HepG2 (cell line): ENCODE measurements at regions not wholly inside any gene's neighbourhood (a gene's known extent, or its start where the extent isn't known, plus 50 kb on each side); places are given as distances from the start of the nearest gene placed in this dataset.
"Not testable (repeated sequence)": the region's sequence is repeated elsewhere in the genome, so short reads cannot be mapped to it uniquely, and the experiment has no call there.

Source experiments
- ATAC-seq: fragments of 200-7000 bp; cut with Tn5 transposase; 3 replicates; pipeline ENCODE4 v1.9.1; 2020; ENCODE audit warnings: mild to moderate bottlenecking, moderate library complexity
- BruUV-seq: library from RNA; stranded (reverse); fragments of 400-500 nt; replicated peaks from 2 replicates; lab custom pipeline; 2021; lab: Mats Ljungman, UMichigan
- CTCF ChIA-PET: fragments of 300-600 bp; formaldehyde crosslinking; extraction: SDS; loops from one replicate; lab custom pipeline; 2021; ENCODE audit warnings: low total read pairs, inconsistent platforms, low intra/inter-chr PET ratio; lab: Yijun Ruan, JAX
- POLR2A ChIA-PET: fragments of 350-600 bp; sonication (Branson Sonifier 250); formaldehyde crosslinking; loops from one replicate; lab custom pipeline; 2020; ENCODE audit warnings: antibody characterized with exemption, inconsistent platforms; lab: Yijun Ruan, JAX
- DNase-seq: peaks from one replicate; pipeline ENCODE4 v3.0.0-alpha.2; 2015; ENCODE audit warnings: low spot score
- FAIRE-seq: peaks from 3 replicates; lab custom pipeline; 2011; peaks lifted over from hg19 to GRCh38; lab: Jason Lieb, UNC
- H2AFZ ChIP-seq: one replicate; pipeline ENCODE4 v1.6.1; 2011; ENCODE audit warnings: low read length, inconsistent platforms
- H3K27ac ChIP-seq: fragments of 300-600 bp; 3 replicates; pipeline ENCODE4 v1.8.0; 2011; ENCODE audit warnings: mixed run types, mild to moderate bottlenecking, mixed read lengths, low read length, inconsistent platforms; ENCODE audit not compliant: insufficient read depth; ENCODE audit errors: extremely low read length
- H3K27me3 ChIP-seq, 2 experiments: fragments of 200-600 bp in 1 of 2; 2 replicates in 1 of 2; 3 replicates in 1 of 2; pipeline versions ENCODE4 v1.6.0 to v1.8.0; 2011; ENCODE audit warnings: low read length in 2 of 2, mild to moderate bottlenecking in 2 of 2, moderate library complexity in 2 of 2, inconsistent platforms in 1 of 2; ENCODE audit not compliant: insufficient read depth in 2 of 2, control insufficient read depth in 1 of 2
- H3K36me3 ChIP-seq, 2 experiments: fragments of 200-600 bp in 1 of 2; replicated peaks in 1 of 2; 2 replicates in 1 of 2; 3 replicates in 1 of 2; pipeline versions ENCODE4 v1.5.1 to v1.8.0; 2011; ENCODE audit warnings: low read length in 2 of 2, inconsistent platforms in 1 of 2; ENCODE audit not compliant: insufficient read depth in 2 of 2, control insufficient read depth in 1 of 2
- H3K4me1 ChIP-seq: 2 replicates; pipeline ENCODE4 v1.5.1; 2012; ENCODE audit warnings: low read length, inconsistent platforms; ENCODE audit not compliant: insufficient read depth
- H3K4me2 ChIP-seq: 2 replicates; pipeline ENCODE4 v1.6.0; 2011; ENCODE audit warnings: low read depth, low read length, inconsistent platforms
- H3K4me3 ChIP-seq, 3 experiments: fragments of 200-600 bp in 1 of 3; sonication (generic), shearing (Covaris generic) in 1 of 3; replicated peaks in 1 of 3; 2 replicates each; pipeline ENCODE4 v1.5.1; 2011 to 2016; ENCODE audit warnings: low read length in 3 of 3, inconsistent platforms in 2 of 3, low read depth in 2 of 3, mild to moderate bottlenecking in 2 of 3, control low read depth in 1 of 3, mixed read lengths in 1 of 3; ENCODE audit not compliant: insufficient read depth in 1 of 3
- H3K79me2 ChIP-seq: one replicate; pipeline ENCODE4 v1.6.1; 2011; ENCODE audit warnings: low read length, inconsistent platforms; ENCODE audit not compliant: insufficient read depth
- H3K9ac ChIP-seq: 2 replicates; pipeline ENCODE4 v1.6.0; 2011; ENCODE audit warnings: mild to moderate bottlenecking, low read depth, low read length, inconsistent platforms; ENCODE audit not compliant: insufficient read depth
- H3K9me3 ChIP-seq: 2 replicates; pipeline ENCODE4 v1.5.1; 2012; ENCODE audit warnings: mild to moderate bottlenecking, low read length
- H4K20me1 ChIP-seq: 2 replicates; pipeline ENCODE4 v1.6.0; 2011; ENCODE audit warnings: inconsistent platforms, mild to moderate bottlenecking, low read length, moderate library complexity; ENCODE audit not compliant: insufficient read depth
- AKAP8 ChIP-seq: sonication (generic); formaldehyde crosslinking; IDR thresholded peaks from 2 replicates; pipeline ENCODE4 v1.5.1; 2020; ENCODE audit warnings: mild to moderate bottlenecking, missing genetic modification reagents
- ATF5 ChIP-seq: sonication (generic); formaldehyde crosslinking; IDR thresholded peaks from 2 replicates; pipeline ENCODE4 v1.4.0; 2020; ENCODE audit warnings: mild to moderate bottlenecking, low read depth, missing genetic modification reagents
- BORCS8-MEF2B ChIP-seq: sonication (generic); formaldehyde crosslinking; IDR thresholded peaks from 2 replicates; pipeline ENCODE4 v1.8.0; 2022; ENCODE audit warnings: mild to moderate bottlenecking, missing genetic modification reagents
- DMTF1 ChIP-seq: sonication (generic); formaldehyde crosslinking; IDR thresholded peaks from 2 replicates; pipeline ENCODE4 v1.4.0; 2020; ENCODE audit warnings: mild to moderate bottlenecking, missing genetic modification reagents
- FOXO4 ChIP-seq: sonication (generic); formaldehyde crosslinking; conservative IDR thresholded peaks from 2 replicates; pipeline ENCODE4 v1.8.1; 2023; ENCODE audit warnings: missing genetic modification reagents
- HNF1A ChIP-seq, 2 experiments: sonication (generic) in 1 of 2; formaldehyde crosslinking in 1 of 2; IDR thresholded peaks; 2 replicates each; pipeline versions ENCODE4 v1.4.0 to v1.6.1; 2016 to 2020; ENCODE audit warnings: borderline replicate concordance in 1 of 2, low read depth in 1 of 2, mild to moderate bottlenecking in 1 of 2, missing genetic modification reagents in 1 of 2
- SNAPC2 ChIP-seq: sonication (generic); formaldehyde crosslinking; IDR thresholded peaks from 2 replicates; pipeline ENCODE4 v1.8.1; 2022; ENCODE audit warnings: mild to moderate bottlenecking, missing genetic modification reagents
- ZFX ChIP-seq: sonication (generic); formaldehyde crosslinking; IDR thresholded peaks from 2 replicates; pipeline ENCODE4 v1.4.0; 2020; ENCODE audit warnings: mild to moderate bottlenecking, low read depth, missing genetic modification reagents, moderate library complexity
- ZNF383 ChIP-seq: sonication (generic); formaldehyde crosslinking; IDR thresholded peaks from 2 replicates; pipeline ENCODE4 v1.4.0; 2020; ENCODE audit warnings: missing genetic modification reagents, mild to moderate bottlenecking, borderline replicate concordance
- ZNF580 ChIP-seq: IDR thresholded peaks from 2 replicates; pipeline ENCODE4 v1.6.1; 2016; ENCODE audit warnings: low read depth, borderline replicate concordance
- ZNF691 ChIP-seq: sonication (generic); formaldehyde crosslinking; IDR thresholded peaks from 2 replicates; pipeline ENCODE4 v1.4.0; 2020; ENCODE audit warnings: missing genetic modification reagents, low read depth, mild to moderate bottlenecking, borderline replicate concordance
- ZZZ3 ChIP-seq: sonication (generic); formaldehyde crosslinking; IDR thresholded peaks from 2 replicates; pipeline ENCODE4 v1.4.0; 2020; ENCODE audit warnings: missing genetic modification reagents, mild to moderate bottlenecking, borderline replicate concordance
- WGBS: methylation state at CpG from one replicate; pipeline ENCODE4 v1.1.6; 2017; ENCODE audit warnings: low lambda C conversion rate; 5-methylcytosine and 5-hydroxymethylcytosine counted together
- in situ Hi-C: cut with HindIII; loops from 2 replicates; pipeline ENCODE4 v1.10.0; 2017; ENCODE audit warnings: low pct_unique_long_range_greater_than_20kb; ENCODE audit not compliant: extremely low pct_ligation_motif_present
- intact Hi-C: fragments of 100-400 bp; cut with micrococcal nuclease; formaldehyde crosslinking; loops from one replicate; pipeline ENCODE4 v1.10.0; 2022; ENCODE audit not compliant: unreplicated experiment

- peak overlapping the region; percentile 53; the same call in 1 of the 2 replicates for H3K4me2 ChIP-seq
- H3K36me3 ChIP-seq; intact Hi-C loops; ATAC-seq; H3K79me2 ChIP-seq; H3K9me3 ChIP-seq; FAIRE-seq; in situ Hi-C loops; H4K20me1 ChIP-seq; H3K27me3 ChIP-seq; H3K4me3 ChIP-seq; CTCF ChIA-PET; DNase-seq; POLR2A ChIA-PET; BruUV-seq; TF ChIP-seq HNF1A (IDR thresholded peaks at IDR 0.05; ENCODE audit: low read depth): not testable (repeated sequence)
- peak overlapping the region; percentile 27; the same call in 1 of the 2 replicates for H3K9ac ChIP-seq
- H3K27ac ChIP-seq = peak overlapping the region; percentile 72
- peak overlapping the region; percentile 59 for H2AFZ ChIP-seq
- 97% methylated on average over 7 of the region's 7 CpGs for WGBS
- H3K4me1 ChIP-seq = peaks cover 47% of the 10 kb centered on the region
- TF ChIP-seq SNAPC2 (CRISPR knock-in tag) = 0 out of 2 replicates have a peak, but pooled peaks have one; percentile 36
- 0 out of 2 replicates have a peak, but pooled peaks have one; percentile 45 for TF ChIP-seq AKAP8 (CRISPR knock-in tag)
- 0 out of 2 replicates have a peak, but pooled peaks have one; percentile 20 for TF ChIP-seq ZNF580 (CRISPR knock-in tag)
- peak; percentile 48; the same call in 1 of the 2 replicates for TF ChIP-seq ZZZ3 (CRISPR knock-in tag)
- TF ChIP-seq BORCS8-MEF2B (CRISPR knock-in tag) = peak; percentile 31; the same call in 1 of the 2 replicates
- TF ChIP-seq ATF5 = 0 out of 2 replicates have a peak, but pooled peaks have one; percentile 69
- TF ChIP-seq ZNF691 (CRISPR knock-in tag) = 0 out of 2 replicates have a peak, but pooled peaks have one; percentile 27
- 0 out of 2 replicates have a peak, but pooled peaks have one; percentile 49 for TF ChIP-seq FOXO4
- TF ChIP-seq ZNF383 (CRISPR knock-in tag) = 0 out of 2 replicates have a peak, but pooled peaks have one; percentile 23
- 0 out of 2 replicates have a peak, but pooled peaks have one; percentile 12 for TF ChIP-seq ZFX (CRISPR knock-in tag)
- TF ChIP-seq HNF1A (CRISPR knock-in tag; IDR thresholded peaks at IDR 0.05; ENCODE audit: borderline replicate concordance) = 0 out of 2 replicates have a peak, but pooled peaks have one; percentile 29
- TF ChIP-seq DMTF1 (CRISPR knock-in tag) = 0 out of 2 replicates have a peak, but pooled peaks have one; percentile 74
Observed at GRCh38 chr20:52032304-52032683, 159.3 kb downstream of the ZFP64 start.
